ENCODE measurements at regions not wholly inside any gene's neighbourhood (a gene's known extent, or its start where the extent isn't known, plus 50 kb on each side); places are given as distances from the start of the nearest gene placed in this dataset.

GRCh38 chr3:28816017-28816416 lies 464.9 kb upstream of the RBMS3 start:
- DNase-seq (ENCODE audit: low read depth in 2 of 2): no peak

- DNase-seq (ENCODE audit: low read depth in 2 of 2): no peak
Measured at GRCh38 chr3:28824316-28824715, 456.6 kb upstream of the RBMS3 start.

- no peak for DNase-seq (ENCODE audit: low read depth in 2 of 2)
Measured at GRCh38 chr3:28826840-28827239, 454.0 kb upstream of the RBMS3 start.

GRCh38 chr3:28835249-28835648 lies 445.6 kb upstream of the RBMS3 start:
- DNase-seq (ENCODE audit: low read depth in 2 of 2): no peak

GRCh38 chr3:28835751-28836150 lies 445.1 kb upstream of the RBMS3 start:
- DNase-seq (ENCODE audit: low read depth in 2 of 2): no peak

- no peak for DNase-seq (ENCODE audit: low read depth in 2 of 2)
Measured at GRCh38 chr3:28836199-28836598, 444.7 kb upstream of the RBMS3 start.

- no peak for DNase-seq (ENCODE audit: low read depth in 2 of 2)
Measured at GRCh38 chr3:28840976-28841376, 439.9 kb upstream of the RBMS3 start.

- DNase-seq (ENCODE audit: low read depth in 2 of 2): no peak
Measured at GRCh38 chr3:28841441-28841840, 439.4 kb upstream of the RBMS3 start.

GRCh38 chr3:28844298-28845005 lies 436.4 kb upstream of the RBMS3 start:
- no peak for DNase-seq (ENCODE audit: low read depth in 2 of 2)

- no peak for DNase-seq (ENCODE audit: low read depth in 2 of 2)
Measured at GRCh38 chr3:28845006-28845324, 435.9 kb upstream of the RBMS3 start.

- no peak for DNase-seq (ENCODE audit: low read depth in 2 of 2)
Measured at GRCh38 chr3:28846971-28847478, 433.8 kb upstream of the RBMS3 start.

- DNase-seq (ENCODE audit: low read depth in 2 of 2): no peak
Measured at GRCh38 chr3:28847736-28848135, 433.1 kb upstream of the RBMS3 start.

GRCh38 chr3:28850186-28850585 lies 430.7 kb upstream of the RBMS3 start:
- DNase-seq (ENCODE audit: low read depth in 2 of 2): no peak

- DNase-seq (ENCODE audit: low read depth in 2 of 2): no peak
Measured at GRCh38 chr3:28853830-28854229, 427.0 kb upstream of the RBMS3 start.

- no peak for DNase-seq (ENCODE audit: low read depth in 2 of 2)
Measured at GRCh38 chr3:28856796-28857195, 424.1 kb upstream of the RBMS3 start.

GRCh38 chr3:28859897-28860296 lies 421.0 kb upstream of the RBMS3 start:
- no peak for DNase-seq (ENCODE audit: low read depth in 2 of 2)

GRCh38 chr3:28860307-28860706 lies 420.6 kb upstream of the RBMS3 start:
- no peak for DNase-seq (ENCODE audit: low read depth in 2 of 2)

- no peak for DNase-seq (ENCODE audit: low read depth in 2 of 2)
Measured at GRCh38 chr3:28863186-28863585, 417.7 kb upstream of the RBMS3 start.

- no peak for DNase-seq (ENCODE audit: low read depth in 2 of 2)
Measured at GRCh38 chr3:28867836-28868235, 413.0 kb upstream of the RBMS3 start.

- no peak for DNase-seq (ENCODE audit: low read depth in 2 of 2)
Measured at GRCh38 chr3:28868897-28869296, 412.0 kb upstream of the RBMS3 start.

GRCh38 chr3:28877912-28878311 lies 403.0 kb upstream of the RBMS3 start:
- DNase-seq (ENCODE audit: low read depth in 2 of 2): no peak

- DNase-seq (ENCODE audit: low read depth in 2 of 2): no peak
Measured at GRCh38 chr3:28890373-28890772, 390.5 kb upstream of the RBMS3 start.

GRCh38 chr3:28891485-28891884 lies 389.4 kb upstream of the RBMS3 start:
- no peak for DNase-seq (ENCODE audit: low read depth in 2 of 2)

GRCh38 chr3:28900301-28900700 lies 380.6 kb upstream of the RBMS3 start:
- DNase-seq (ENCODE audit: low read depth in 2 of 2): no peak
